NCI-H146 treated with DMSO at 0.1 percent for 48 hours (cell line): ENCODE measurements at regions not wholly inside any gene's neighbourhood (a gene's known extent, or its start where the extent isn't known, plus 50 kb on each side); places are given as distances from the start of the nearest gene placed in this dataset.
"Not testable (repeated sequence)": the region's sequence is repeated elsewhere in the genome, so short reads cannot be mapped to it uniquely, and the experiment has no call there.

Source experiments
- DNase-seq: peaks from one replicate; lab custom pipeline; 2025; ENCODE audit not compliant: unreplicated experiment; lab: John Stamatoyannopoulos, UW

- no peak for DNase-seq
Measured at GRCh38 chr10:33965795-33966581, 631.5 kb upstream of the NRP1 start.

- no peak for DNase-seq
Measured at GRCh38 chr10:33963729-33964128, 629.3 kb upstream of the NRP1 start.

GRCh38 chr10:33956322-33956721 is 621.9 kb upstream of the NRP1 start:
- not testable (repeated sequence) for DNase-seq

- DNase-seq, result no peak
Measured at GRCh38 chr10:33955676-33956075, 621.2 kb upstream of the NRP1 start.

GRCh38 chr10:33952692-33953360 is 618.4 kb upstream of the NRP1 start:
- DNase-seq, result no peak

- no peak for DNase-seq
Measured at GRCh38 chr10:33950206-33950605, 615.7 kb upstream of the NRP1 start.

- DNase-seq, result no peak
Measured at GRCh38 chr10:33947544-33947943, 613.1 kb upstream of the NRP1 start.

- DNase-seq, result peak; percentile 20
Measured at GRCh38 chr10:33945051-33945450, 610.6 kb upstream of the NRP1 start.

- no peak for DNase-seq
Measured at GRCh38 chr10:33942508-33942907, 608.0 kb upstream of the NRP1 start.

- no peak for DNase-seq
Measured at GRCh38 chr10:33939892-33940291, 605.4 kb upstream of the NRP1 start.

GRCh38 chr10:33939410-33939809 is 604.9 kb upstream of the NRP1 start:
- no peak for DNase-seq

GRCh38 chr10:33938001-33938400 is 603.5 kb upstream of the NRP1 start:
- no peak for DNase-seq

GRCh38 chr10:33937036-33937730 is 602.7 kb upstream of the NRP1 start:
- DNase-seq, result no peak

- no peak for DNase-seq
Measured at GRCh38 chr10:33935350-33935749, 600.9 kb upstream of the NRP1 start.

GRCh38 chr10:33930079-33930478 is 595.6 kb upstream of the NRP1 start:
- DNase-seq, result no peak

- DNase-seq, result no peak
Measured at GRCh38 chr10:33927347-33927746, 592.9 kb upstream of the NRP1 start.

- DNase-seq, result no peak
Measured at GRCh38 chr10:33921970-33922605, 587.6 kb upstream of the NRP1 start.

- DNase-seq, result no peak
Measured at GRCh38 chr10:33920351-33920750, 585.9 kb upstream of the NRP1 start.

- DNase-seq, result no peak
Measured at GRCh38 chr10:33919244-33919643, 584.8 kb upstream of the NRP1 start.

GRCh38 chr10:33917069-33917780 is 582.8 kb upstream of the NRP1 start:
- no peak for DNase-seq

GRCh38 chr10:33914746-33915145 is 580.3 kb upstream of the NRP1 start:
- no peak for DNase-seq
